Neuronal stem cell (in vitro differentiated cells): ENCODE measurements at regions not wholly inside any gene's neighbourhood (a gene's known extent, or its start where the extent isn't known, plus 50 kb on each side); places are given as distances from the start of the nearest gene placed in this dataset.
"Not testable (repeated sequence)": the region's sequence is repeated elsewhere in the genome, so short reads cannot be mapped to it uniquely, and the experiment has no call there.

Experiments
- DNase-seq: peaks from one replicate; pipeline ENCODE4 v3.0.0-alpha.2; 2013; ENCODE audit warnings: low spot score
- H2AFZ ChIP-seq: one replicate; pipeline ENCODE4 v1.6.1; 2013; ENCODE audit warnings: mild to moderate bottlenecking, low read length, inconsistent platforms
- H2AK5ac ChIP-seq: 2 replicates; pipeline ENCODE4 v1.6.1; 2013; ENCODE audit warnings: low read depth, mild to moderate bottlenecking, inconsistent platforms, low read length, moderate library complexity, mixed read lengths
- H2BK120ac ChIP-seq: 2 replicates; pipeline ENCODE4 v1.6.1; 2013; ENCODE audit warnings: low read depth, mild to moderate bottlenecking, inconsistent platforms, low read length, moderate library complexity, mixed read lengths
- H2BK12ac ChIP-seq: one replicate; pipeline ENCODE4 v1.6.1; 2013; ENCODE audit warnings: low read length, inconsistent platforms
- H2BK15ac ChIP-seq: 2 replicates; pipeline ENCODE4 v1.6.1; 2013; ENCODE audit warnings: mild to moderate bottlenecking, low read length, inconsistent platforms, mixed read lengths
- H2BK5ac ChIP-seq: one replicate; pipeline ENCODE4 v1.6.1; 2013; ENCODE audit warnings: inconsistent platforms, mild to moderate bottlenecking, low read length, moderate library complexity
- H3K14ac ChIP-seq: one replicate; pipeline ENCODE4 v1.6.1; 2013; ENCODE audit warnings: low read length, inconsistent platforms
- H3K18ac ChIP-seq: 2 replicates; pipeline ENCODE4 v1.6.1; 2013; ENCODE audit warnings: low read length, inconsistent platforms
- H3K23ac ChIP-seq: 2 replicates; pipeline ENCODE4 v1.6.1; 2013; ENCODE audit warnings: low read depth, mild to moderate bottlenecking, mixed read lengths, low read length, inconsistent platforms; ENCODE audit not compliant: poor library complexity
- H3K27ac ChIP-seq: replicated peaks from 3 replicates; pipeline ENCODE4 v1.5.1; 2013; ENCODE audit warnings: low read length, inconsistent platforms
- H3K27me3 ChIP-seq, 3 experiments: 2 replicates each; pipeline ENCODE4 v1.6.1; 2013; ENCODE audit warnings: low read length in 3 of 3, mild to moderate bottlenecking in 2 of 3, inconsistent platforms in 1 of 3, low read depth in 1 of 3, mixed read lengths in 1 of 3, moderate library complexity in 1 of 3; ENCODE audit not compliant: control insufficient read depth in 3 of 3, insufficient read depth in 3 of 3
- H3K36me3 ChIP-seq, 2 donors: replicated peaks in 1 of 2; 2 replicates each; pipeline ENCODE4 v1.6.1; 2013; ENCODE audit warnings: low read length in 2 of 2; ENCODE audit not compliant: control insufficient read depth in 2 of 2, insufficient read depth in 2 of 2
- H3K4ac ChIP-seq: 2 replicates; pipeline ENCODE4 v1.6.1; 2013; ENCODE audit warnings: inconsistent platforms, mild to moderate bottlenecking, low read length, moderate library complexity
- H3K4me1 ChIP-seq, 2 donors: 1 replicate in 1 of 2; 2 replicates in 1 of 2; pipeline ENCODE4 v1.6.1; 2013; ENCODE audit warnings: low read length in 2 of 2, low read depth in 1 of 2; ENCODE audit not compliant: control insufficient read depth in 2 of 2, insufficient read depth in 1 of 2
- H3K4me2 ChIP-seq: one replicate; pipeline ENCODE4 v1.6.1; 2013; ENCODE audit warnings: mild to moderate bottlenecking, low read length, inconsistent platforms; ENCODE audit not compliant: insufficient read depth, poor library complexity, severe bottlenecking
- H3K4me3 ChIP-seq, 2 donors: 2 replicates each; pipeline ENCODE4 v1.5.1; 2013; ENCODE audit warnings: low read length in 2 of 2, mild to moderate bottlenecking in 2 of 2, inconsistent platforms in 1 of 2, moderate library complexity in 1 of 2
- H3K79me1 ChIP-seq: one replicate; pipeline ENCODE4 v1.6.1; 2013; ENCODE audit warnings: low read depth, mild to moderate bottlenecking, inconsistent platforms, low read length, moderate library complexity
- H3K9ac ChIP-seq: one replicate; pipeline ENCODE4 v1.6.1; 2013; ENCODE audit warnings: mild to moderate bottlenecking, low read depth, low read length, inconsistent platforms; ENCODE audit not compliant: poor library complexity
- H3K9me3 ChIP-seq, 2 donors: replicated peaks in 1 of 2; 2 replicates each; pipeline versions ENCODE3 to v1.6.1; 2013; ENCODE audit warnings: low read length in 2 of 2, mild to moderate bottlenecking in 2 of 2, inconsistent platforms in 1 of 2, low read depth in 1 of 2, mixed read lengths in 1 of 2, moderate library complexity in 1 of 2; ENCODE audit not compliant: control insufficient read depth in 2 of 2, insufficient read depth in 1 of 2
- H4K8ac ChIP-seq: one replicate; pipeline ENCODE4 v1.6.1; 2013; ENCODE audit warnings: low read depth, mild to moderate bottlenecking, inconsistent platforms, low read length, moderate library complexity
- H4K91ac ChIP-seq: one replicate; pipeline ENCODE4 v1.6.1; 2013; ENCODE audit warnings: low read length, low read depth, mild to moderate bottlenecking, inconsistent platforms; ENCODE audit not compliant: poor library complexity
- WGBS, 2 donors: extraction: QIAGEN DNeasy Blood & Tissue Kit; methylation state at CpG; one replicate each; pipeline ENCODE4 v1.1.7; 2013; ENCODE audit warnings: missing lambda C conversion rate in 2 of 2, mixed read lengths in 1 of 2; ENCODE audit not compliant: insufficient read length in 2 of 2, insufficient replicate concordance in 1 of 2; ENCODE audit errors: extremely low coverage in 2 of 2; 5-methylcytosine and 5-hydroxymethylcytosine counted together

- no peak overlapping the region for H3K14ac ChIP-seq
- H3K4ac ChIP-seq = no peak overlapping the region
- DNase-seq = no peak
- H3K18ac ChIP-seq = no peak overlapping the region
- H2AFZ ChIP-seq = peak overlapping the region; percentile 64
- H2BK120ac ChIP-seq = no peak overlapping the region
- no CpG with 5 or more reads among the region's 4 CpGs for WGBS, 2 donors
- H2BK12ac ChIP-seq = no peak overlapping the region
- H3K4me3 ChIP-seq = no peak overlapping the region
- no peak overlapping the region for H3K23ac ChIP-seq
- H3K4me1 ChIP-seq = peaks cover 0 to 2% of the 10 kb centered on the region in 2 donors
- no peak overlapping the region for H2AK5ac ChIP-seq
- H2BK5ac ChIP-seq = no peak overlapping the region
- H3K4me2 ChIP-seq = no peak overlapping the region
- no peak overlapping the region for H4K8ac ChIP-seq
- no peaks in the 10 kb centered on the region for H3K27me3 ChIP-seq
- H3K9ac ChIP-seq = no peak overlapping the region
- H3K79me1 ChIP-seq = no peaks in the 10 kb centered on the region
- H3K27ac ChIP-seq = no peak overlapping the region
- H2BK15ac ChIP-seq = no peak overlapping the region
- H3K9me3 ChIP-seq = peaks cover 0 to under 1% of the 10 kb centered on the region in 2 donors
- H3K36me3 ChIP-seq = no peaks in the 10 kb centered on the region
- H4K91ac ChIP-seq = no peak overlapping the region
Measured at GRCh38 chr3:161939918-161940620, 443.5 kb downstream of the OTOL1 start.

GRCh38 chr3:161940621-161940965 is 444.0 kb downstream of the OTOL1 start:
- H3K36me3 ChIP-seq = no peaks in the 10 kb centered on the region
- H3K79me1 ChIP-seq = no peaks in the 10 kb centered on the region
- DNase-seq = no peak
- no peak overlapping the region for H4K91ac ChIP-seq
- no peak overlapping the region for H3K4ac ChIP-seq
- H3K4me2 ChIP-seq = no peak overlapping the region
- H3K9ac ChIP-seq = no peak overlapping the region
- no peaks in the 10 kb centered on the region for H3K27me3 ChIP-seq
- H3K4me1 ChIP-seq = peaks cover 0 to 2% of the 10 kb centered on the region in 2 donors
- no peak overlapping the region for H3K27ac ChIP-seq
- H2AFZ ChIP-seq = peak overlapping the region; percentile 64
- H2AK5ac ChIP-seq = no peak overlapping the region
- no peak overlapping the region for H2BK120ac ChIP-seq
- no peak overlapping the region for H3K18ac ChIP-seq
- H3K4me3 ChIP-seq = no peak overlapping the region
- H3K23ac ChIP-seq = no peak overlapping the region
- H4K8ac ChIP-seq = no peak overlapping the region
- H3K14ac ChIP-seq = no peak overlapping the region
- H2BK15ac ChIP-seq = no peak overlapping the region
- no CpG with 5 or more reads among the region's 4 CpGs for WGBS, 2 donors
- H2BK5ac ChIP-seq = no peak overlapping the region
- H2BK12ac ChIP-seq = no peak overlapping the region
- peaks cover 0 to 5% of the 10 kb centered on the region in 2 donors for H3K9me3 ChIP-seq

- no CpG with 5 or more reads among the region's 1 CpG for WGBS, 2 donors
- H3K79me1 ChIP-seq = no peaks in the 10 kb centered on the region
Measured at GRCh38 chr3:161941891-161942290, 445.3 kb downstream of the OTOL1 start.

GRCh38 chr3:161943801-161944345 is 447.3 kb downstream of the OTOL1 start:
- H3K36me3 ChIP-seq, H3K18ac ChIP-seq, H3K23ac ChIP-seq, H3K9me3 ChIP-seq, H3K4me2 ChIP-seq, H3K4me3 ChIP-seq, H3K27ac ChIP-seq, H3K14ac ChIP-seq, H2BK12ac ChIP-seq, H4K91ac ChIP-seq, H3K4ac ChIP-seq, H2AFZ ChIP-seq, DNase-seq, H3K9ac ChIP-seq, H2BK5ac ChIP-seq, H3K79me1 ChIP-seq, H3K4me1 ChIP-seq, H2AK5ac ChIP-seq, H3K27me3 ChIP-seq, H2BK120ac ChIP-seq, H4K8ac ChIP-seq, H2BK15ac ChIP-seq: not testable (repeated sequence)
- WGBS, 2 donors = no CpG with 5 or more reads among the region's 12 CpGs

More at GRCh38 chr3:161941891-161942290, 445.3 kb downstream of the OTOL1 start:
- no peak overlapping the region for H3K9ac ChIP-seq
- no peak overlapping the region for H3K14ac ChIP-seq
- no peak overlapping the region for H2AK5ac ChIP-seq
- no peak overlapping the region for H2BK15ac ChIP-seq
- H3K9me3 ChIP-seq = peaks cover 0 to 5% of the 10 kb centered on the region in 2 donors
- peaks cover 0 to 2% of the 10 kb centered on the region in 2 donors for H3K4me1 ChIP-seq
- no peak overlapping the region for H3K4ac ChIP-seq
- H2AFZ ChIP-seq = no peak overlapping the region
- no peak overlapping the region for H4K8ac ChIP-seq
- no peak overlapping the region for H2BK5ac ChIP-seq
- no peak overlapping the region for H2BK12ac ChIP-seq
- H3K18ac ChIP-seq = no peak overlapping the region
- no peak overlapping the region for H3K4me3 ChIP-seq
- no peaks in the 10 kb centered on the region for H3K36me3 ChIP-seq
- DNase-seq = no peak
- no peaks in the 10 kb centered on the region for H3K27me3 ChIP-seq
- no peak overlapping the region for H3K4me2 ChIP-seq
- no peak overlapping the region for H3K23ac ChIP-seq
- no peak overlapping the region for H4K91ac ChIP-seq
- no peak overlapping the region for H2BK120ac ChIP-seq
- no peak overlapping the region for H3K27ac ChIP-seq
